ENCODE measurements at regions not wholly inside any gene's neighbourhood (a gene's known extent, or its start where the extent isn't known, plus 50 kb on each side); places are given as distances from the start of the nearest gene placed in this dataset.

- DNase-seq (ENCODE audit: low read depth): no peak
- TF ChIP-seq CTCF (IDR thresholded peaks at IDR 0.05; ENCODE audit: control insufficient read depth, insufficient read depth, low read depth, low read length, missing control alignments): no peak
- no peak overlapping the region for H3K4me3 ChIP-seq (ENCODE audit: control insufficient read depth, low read depth, low read length)
Observed at GRCh38 chr7:19203686-19204085, 58.5 kb upstream of the FERD3L start.

- no peak for TF ChIP-seq CTCF (IDR thresholded peaks at IDR 0.05; ENCODE audit: control insufficient read depth, insufficient read depth, low read depth, low read length, missing control alignments)
- H3K4me3 ChIP-seq (ENCODE audit: control insufficient read depth, low read depth, low read length): no peak overlapping the region
- no peak for DNase-seq (ENCODE audit: low read depth)
Observed at GRCh38 chr7:19202599-19202998, 57.4 kb upstream of the FERD3L start.
